Keratinocyte (primary cell): ENCODE measurements at regions not wholly inside any gene's neighbourhood (a gene's known extent, or its start where the extent isn't known, plus 50 kb on each side); places are given as distances from the start of the nearest gene placed in this dataset.

Source experiments
- CTCF ChIP-seq, 3 experiments: IDR thresholded peaks in 1 of 3; conservative IDR thresholded peaks in 1 of 3; optimal IDR thresholded peaks in 1 of 3; 2 replicates in 2 of 3; 3 replicates in 1 of 3; pipeline versions ENCODE3 to v1.5.1; 2011; ENCODE audit warnings: low read length in 3 of 3, mild to moderate bottlenecking in 3 of 3, moderate library complexity in 2 of 3, control low read depth in 1 of 3, inconsistent platforms in 1 of 3; ENCODE audit not compliant: insufficient read depth in 2 of 3; ENCODE audit errors: extremely low read depth in 1 of 3
- EZH2 ChIP-seq: IDR thresholded peaks from one replicate; pipeline ENCODE4 v1.6.1; 2012; ENCODE audit warnings: inconsistent platforms, mild to moderate bottlenecking, low read length, moderate library complexity

DNA sequence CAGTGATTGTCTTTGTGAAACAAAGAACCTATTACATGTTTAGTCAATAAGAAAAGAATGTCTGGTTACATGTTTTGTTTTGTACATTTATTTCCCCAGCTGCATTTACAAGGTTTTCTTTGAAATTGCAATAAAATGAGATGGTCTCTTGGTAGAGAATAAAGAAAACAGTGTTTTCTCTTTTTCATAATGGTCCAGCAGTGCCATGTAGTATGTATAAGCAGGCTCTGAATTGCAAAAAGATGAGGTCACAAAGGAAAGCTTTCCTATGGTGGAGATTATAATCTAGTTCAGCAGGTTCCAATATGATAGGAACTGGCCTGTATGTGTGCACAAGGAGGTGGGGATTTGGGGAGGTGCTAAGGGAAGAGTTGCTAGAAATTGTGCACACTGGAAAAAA is 1417.3 kb downstream of the STIM2 start:
- TF ChIP-seq EZH2 (no peak), CTCF (optimal IDR thresholded peaks at IDR 0.05 in 1 of 3, IDR thresholded peaks at IDR 0.05 in 1 of 3, conservative IDR thresholded peaks at IDR 0.05 in 1 of 3; ENCODE audit: extremely low read depth in 1 of 3, insufficient read depth in 2 of 3, low read length in 3 of 3) (no peak)
